SW 1271 (cell line): ENCODE measurements at regions not wholly inside any gene's neighbourhood (a gene's known extent, or its start where the extent isn't known, plus 50 kb on each side); places are given as distances from the start of the nearest gene placed in this dataset.
"Not testable (repeated sequence)": the region's sequence is repeated elsewhere in the genome, so short reads cannot be mapped to it uniquely, and the experiment has no call there.

Experiments used
- DNase-seq, 2 experiments: peaks; one replicate each; lab custom pipeline; 2025; lab: John Stamatoyannopoulos, UW

DNA sequence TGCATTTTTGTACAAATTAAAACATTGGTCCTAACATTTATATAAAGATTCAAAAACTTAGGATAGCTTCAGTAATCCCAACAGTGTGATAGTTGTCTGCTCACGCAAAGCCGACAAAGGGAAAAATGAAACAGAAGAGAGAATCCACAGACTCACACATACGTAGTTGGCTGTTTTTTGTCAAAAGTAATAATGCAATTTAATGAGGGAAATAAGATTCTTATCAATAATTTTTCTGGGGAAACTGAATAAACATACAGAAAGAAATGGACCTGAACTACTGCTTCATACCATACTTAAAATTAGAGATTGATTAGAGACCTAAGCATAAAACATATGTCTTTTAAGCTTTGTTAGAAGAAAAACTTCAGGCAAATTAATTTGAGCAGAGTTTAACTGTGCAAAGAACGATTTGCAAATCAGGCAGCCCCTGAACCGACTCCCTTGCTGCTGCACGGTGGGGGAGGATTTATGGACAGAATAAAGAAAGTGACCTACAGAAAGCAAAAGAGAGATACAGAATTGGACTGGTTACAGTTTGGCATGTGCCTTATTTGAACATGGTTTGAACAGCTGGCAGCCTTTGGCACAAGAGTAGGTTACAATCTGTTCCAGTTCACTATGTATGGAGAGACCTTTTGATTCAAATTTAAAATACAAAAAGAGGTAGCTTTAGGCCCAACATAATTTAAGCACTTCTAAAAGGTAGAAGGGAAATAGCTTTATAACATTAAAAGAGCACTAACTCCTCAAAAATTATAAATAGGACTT, 64.9 kb upstream of the CTSV start:
- DNase-seq: not testable (repeated sequence)

DNA sequence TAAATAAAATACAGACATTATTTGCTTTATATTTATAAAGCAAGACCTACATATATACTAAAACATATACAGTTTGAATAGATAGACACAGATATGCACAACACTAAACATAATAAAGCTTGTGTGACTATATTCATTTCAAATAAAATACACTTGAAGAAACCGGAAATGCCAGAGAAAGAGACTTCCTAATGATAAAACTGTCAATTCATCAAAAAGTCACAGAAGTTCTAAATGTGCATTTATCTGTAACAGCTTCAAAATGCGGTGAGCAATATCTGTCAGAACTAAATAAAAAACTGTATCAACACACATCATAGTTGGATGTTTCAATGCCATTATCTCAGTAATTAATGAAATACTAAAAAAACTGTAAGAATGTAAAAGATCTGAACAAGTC, 60.6 kb upstream of the CTSV start:
- not testable (repeated sequence) for DNase-seq

- no peak for DNase-seq
These were observed 57.9 kb upstream of the CTSV start for GRCh38 chr9:97096793-97097192.

DNA sequence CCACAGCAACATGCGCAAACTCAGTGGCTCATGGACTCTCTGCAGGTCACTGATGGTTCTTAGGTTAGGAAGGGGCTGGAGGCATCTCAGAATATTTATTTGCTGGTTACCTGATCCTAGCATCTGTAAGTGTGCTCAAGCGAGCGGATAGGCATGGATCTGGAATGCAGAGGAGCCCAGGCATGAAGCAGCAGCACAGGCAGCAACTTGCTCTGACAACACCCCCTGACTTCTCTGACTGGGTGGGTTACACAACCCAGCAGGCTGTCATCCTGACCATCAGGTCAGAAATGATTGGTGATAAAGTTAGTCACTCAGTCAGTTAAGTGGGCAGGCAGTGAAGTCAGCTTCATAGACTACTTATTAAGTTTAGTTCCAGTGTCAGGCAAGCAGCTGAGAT, 50.4 kb upstream of the CTSV start:
- DNase-seq: not testable (repeated sequence)
